Large intestine (tissue), 3 donors: ENCODE measurements at regions not wholly inside any gene's neighbourhood (a gene's known extent, or its start where the extent isn't known, plus 50 kb on each side); places are given as distances from the start of the nearest gene placed in this dataset.

Source experiments
- DNase-seq, 2 donors: peaks; one replicate each; pipeline versions ENCODE4 v3.0.0 to v3.0.0-alpha.2; 2013
- H3K27ac ChIP-seq: one replicate; pipeline ENCODE4 v1.5.1; 2013; ENCODE audit warnings: low read length
- H3K27me3 ChIP-seq: 2 replicates; pipeline ENCODE4 v1.6.1; 2013; ENCODE audit warnings: low read length; ENCODE audit not compliant: control insufficient read depth, insufficient read depth
- H3K36me3 ChIP-seq: 2 replicates; pipeline ENCODE4 v1.6.1; 2013; ENCODE audit warnings: low read length; ENCODE audit not compliant: control insufficient read depth, insufficient read depth
- H3K4me1 ChIP-seq: one replicate; pipeline ENCODE4 v1.6.1; 2013; ENCODE audit warnings: low read length; ENCODE audit not compliant: control insufficient read depth, insufficient read depth
- H3K4me3 ChIP-seq: one replicate; pipeline ENCODE4 v1.5.1; 2013; ENCODE audit warnings: low read length
- H3K9me3 ChIP-seq: one replicate; pipeline ENCODE4 v1.6.1; 2013; ENCODE audit warnings: mild to moderate bottlenecking, low read depth, low read length, moderate library complexity; ENCODE audit not compliant: control insufficient read depth
- WGBS: methylation state at CpG from one replicate; pipeline ENCODE4 v1.1.5; 2013; ENCODE audit warnings: low lambda C conversion rate; ENCODE audit not compliant: insufficient coverage; 5-methylcytosine and 5-hydroxymethylcytosine counted together

- no peak overlapping the region for H3K27ac ChIP-seq
- no peaks in the 10 kb centered on the region for H3K9me3 ChIP-seq
- no peaks in the 10 kb centered on the region for H3K36me3 ChIP-seq
- no peaks in the 10 kb centered on the region for H3K27me3 ChIP-seq
- no CpG with 5 or more reads among the region's 4 CpGs for WGBS
- DNase-seq, result no peak
- H3K4me3 ChIP-seq, result no peak overlapping the region
- no peaks in the 10 kb centered on the region for H3K4me1 ChIP-seq
Measured at GRCh38 chr22:47687776-47688175, 925.3 kb downstream of the TBC1D22A start.

- H3K4me1 ChIP-seq, result no peaks in the 10 kb centered on the region
- H3K36me3 ChIP-seq, result no peaks in the 10 kb centered on the region
- no peak overlapping the region for H3K27ac ChIP-seq
- H3K4me3 ChIP-seq, result no peak overlapping the region
- DNase-seq, result no peak
- no peaks in the 10 kb centered on the region for H3K27me3 ChIP-seq
- no CpG with 5 or more reads among the region's 5 CpGs for WGBS
- no peaks in the 10 kb centered on the region for H3K9me3 ChIP-seq
Measured at GRCh38 chr22:47687346-47687655, 924.9 kb downstream of the TBC1D22A start.

- Histone ChIP-seq H3K27me3 (no peaks in the 10 kb centered on the region), H3K4me1 (no peaks in the 10 kb centered on the region), H3K9me3 (peaks cover 5% of the 10 kb centered on the region), H3K27ac (no peak overlapping the region), H3K4me3 (no peak overlapping the region), H3K36me3 (no peaks in the 10 kb centered on the region)
- DNase-seq, result no peak
- WGBS, result 80% methylated on average over 1 of the region's 11 CpGs
Measured at GRCh38 chr22:47686594-47687345, 924.3 kb downstream of the TBC1D22A start.

GRCh38 chr22:47681411-47682165, 919.1 kb downstream of the TBC1D22A start:
- H3K4me3 ChIP-seq, result no peak overlapping the region
- DNase-seq, result no peak
- H3K27me3 ChIP-seq, result no peaks in the 10 kb centered on the region
- no peaks in the 10 kb centered on the region for H3K36me3 ChIP-seq
- no peaks in the 10 kb centered on the region for H3K4me1 ChIP-seq
- H3K9me3 ChIP-seq, result peaks cover 7% of the 10 kb centered on the region
- H3K27ac ChIP-seq, result no peak overlapping the region
- WGBS, result no CpG with 5 or more reads among the region's 13 CpGs

GRCh38 chr22:47678636-47679287, 916.3 kb downstream of the TBC1D22A start:
- DNase-seq, result no peak
- no CpG with 5 or more reads among the region's 7 CpGs for whole genome bisulfite sequencing
- H3K9me3 ChIP-seq, result peaks cover 7% of the 10 kb centered on the region

GRCh38 chr22:47678048-47678447, 915.6 kb downstream of the TBC1D22A start:
- no peak for DNase-seq
- no peaks in the 10 kb centered on the region for H3K36me3 ChIP-seq
- H3K9me3 ChIP-seq, result peaks cover 7% of the 10 kb centered on the region
- H3K4me1 ChIP-seq, result no peaks in the 10 kb centered on the region
- no peaks in the 10 kb centered on the region for H3K27me3 ChIP-seq
- H3K4me3 ChIP-seq, result no peak overlapping the region
- H3K27ac ChIP-seq, result no peak overlapping the region
- 37% methylated on average over 2 of the region's 6 CpGs for WGBS

More at GRCh38 chr22:47678636-47679287, 916.3 kb downstream of the TBC1D22A start:
- no peaks in the 10 kb centered on the region for H3K27me3 ChIP-seq
- no peaks in the 10 kb centered on the region for H3K4me1 ChIP-seq
- no peak overlapping the region for H3K4me3 ChIP-seq
- H3K27ac ChIP-seq, result no peak overlapping the region
- no peaks in the 10 kb centered on the region for H3K36me3 ChIP-seq

GRCh38 chr22:47676685-47677084, 914.2 kb downstream of the TBC1D22A start:
- Histone ChIP-seq H3K4me1 (no peaks in the 10 kb centered on the region), H3K4me3 (no peak overlapping the region), H3K9me3 (peaks cover 1% of the 10 kb centered on the region), H3K27ac (no peak overlapping the region), H3K27me3 (no peaks in the 10 kb centered on the region), H3K36me3 (no peaks in the 10 kb centered on the region)
- DNase-seq, result no peak
- no CpG with 5 or more reads among the region's 3 CpGs for WGBS

- H3K27me3 ChIP-seq, result no peaks in the 10 kb centered on the region
- H3K4me1 ChIP-seq, result no peaks in the 10 kb centered on the region
- 78% methylated on average over 3 of the region's 11 CpGs for WGBS
- no peak overlapping the region for H3K4me3 ChIP-seq
- H3K27ac ChIP-seq, result no peak overlapping the region
- no peaks in the 10 kb centered on the region for H3K9me3 ChIP-seq
- H3K36me3 ChIP-seq, result no peaks in the 10 kb centered on the region
- DNase-seq, result no peak
Measured at GRCh38 chr22:47674600-47674999, 912.1 kb downstream of the TBC1D22A start.

GRCh38 chr22:47673557-47673956, 911.1 kb downstream of the TBC1D22A start:
- Histone ChIP-seq H3K27ac (no peak overlapping the region), H3K9me3 (no peaks in the 10 kb centered on the region), H3K4me1 (no peaks in the 10 kb centered on the region), H3K27me3 (no peaks in the 10 kb centered on the region), H3K36me3 (no peaks in the 10 kb centered on the region), H3K4me3 (no peak overlapping the region)
- no CpG with 5 or more reads among the region's 2 CpGs for WGBS
- DNase-seq, result no peak

GRCh38 chr22:47672526-47672925, 910.1 kb downstream of the TBC1D22A start:
- no peak for DNase-seq
- no CpG with 5 or more reads among the region's 9 CpGs for WGBS
- Histone ChIP-seq H3K27me3 (no peaks in the 10 kb centered on the region), H3K4me3 (no peak overlapping the region), H3K36me3 (no peaks in the 10 kb centered on the region), H3K27ac (no peak overlapping the region), H3K9me3 (no peaks in the 10 kb centered on the region), H3K4me1 (no peaks in the 10 kb centered on the region)
